ENCODE measurements at regions not wholly inside any gene's neighbourhood (a gene's known extent, or its start where the extent isn't known, plus 50 kb on each side); places are given as distances from the start of the nearest gene placed in this dataset.

- TF ChIP-seq CTCF (IDR thresholded peaks at IDR 0.05 in 4 of 5, conservative IDR thresholded peaks at IDR 0.05 in 1 of 5) (no peak), POLR2A (IDR thresholded peaks at IDR 0.05) (no peak)
Measured at GRCh38 chr7:80036107-80036506, 98.5 kb upstream of the GNAI1 start.

Measured in gastrocnemius medialis (tissue), 4 donors.